Memory B cell (primary cell): ENCODE measurements at regions not wholly inside any gene's neighbourhood (a gene's known extent, or its start where the extent isn't known, plus 50 kb on each side); places are given as distances from the start of the nearest gene placed in this dataset.
A peak's percentile ranks its signal among the peaks of the same experiment; 100 is the strongest.

Experiments used
- ATAC-seq: fragments of 150-1000 bp; cut with Tn5 transposase; 2 replicates; pipeline ENCODE4 v1.10.0; 2021; ENCODE audit warnings: low read depth, mild to moderate bottlenecking, moderate library complexity
- DNase-seq, 2 donors: peaks; one replicate each; pipeline ENCODE4 v3.0.0; 2022; ENCODE audit warnings: low spot score in 2 of 2
- H3K27ac Mint-ChIP-seq: one replicate; pipeline ENCODE4 v1.8.0; 2022; ENCODE audit warnings: mild to moderate bottlenecking, moderate library complexity, mixed read lengths
- H3K27me3 Mint-ChIP-seq: one replicate; pipeline ENCODE4 v1.8.0; 2022; ENCODE audit warnings: mixed read lengths
- H3K36me3 Mint-ChIP-seq: one replicate; pipeline ENCODE4 v1.8.0; 2022; ENCODE audit warnings: mild to moderate bottlenecking, mixed read lengths
- H3K4me1 Mint-ChIP-seq: one replicate; pipeline ENCODE4 v1.8.0; 2022; ENCODE audit warnings: mixed read lengths
- H3K4me3 Mint-ChIP-seq: one replicate; pipeline ENCODE4 v1.8.0; 2022; ENCODE audit warnings: mild to moderate bottlenecking, moderate library complexity, mixed read lengths
- H3K9me3 Mint-ChIP-seq: one replicate; pipeline ENCODE4 v1.8.0; 2022; ENCODE audit warnings: mixed read lengths

- Mint-ChIP-seq H3K27me3 (no peaks in the 10 kb centered on the region), H3K27ac (no peak overlapping the region), H3K4me1 (no peaks in the 10 kb centered on the region), H3K4me3 (no peak overlapping the region), H3K36me3 (no peaks in the 10 kb centered on the region), H3K9me3 (no peaks in the 10 kb centered on the region)
- ATAC-seq (no peak), DNase-seq (no peak)
Measured at GRCh38 chr18:54702686-54703085, 111.6 kb downstream of the DYNAP start.

GRCh38 chr18:54710074-54710899 lies 118.0 kb upstream of the RAB27B start:
- Mint-ChIP-seq H3K4me3 (no peak overlapping the region), H3K27me3 (peaks cover 2% of the 10 kb centered on the region), H3K4me1 (no peaks in the 10 kb centered on the region), H3K9me3 (peaks cover 1% of the 10 kb centered on the region), H3K27ac (no peak overlapping the region), H3K36me3 (no peaks in the 10 kb centered on the region)
- no peak for ATAC-seq
- DNase-seq: no peak

DNA sequence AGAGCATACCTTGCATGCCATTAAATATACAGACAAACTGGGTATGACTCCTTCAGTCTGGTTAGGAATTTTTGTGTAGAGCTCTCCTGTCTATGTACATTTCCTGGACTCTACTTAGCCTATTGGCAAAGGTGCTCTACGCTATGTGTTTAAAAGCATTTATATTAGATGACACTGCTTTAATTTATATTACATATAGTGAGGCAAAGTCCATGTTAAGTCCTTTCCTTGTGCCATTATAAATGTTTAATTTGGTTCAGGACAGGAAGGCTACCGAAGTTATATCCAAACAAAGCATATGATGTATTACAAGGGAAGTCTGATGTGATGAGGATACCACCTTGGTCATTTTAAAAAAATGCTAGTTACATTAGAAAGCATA lies 117.4 kb upstream of the RAB27B start:
- H3K27me3 Mint-ChIP-seq: peaks cover 6% of the 10 kb centered on the region
- no peak for DNase-seq
- peaks cover 1% of the 10 kb centered on the region for H3K9me3 Mint-ChIP-seq
- H3K27ac Mint-ChIP-seq: no peak overlapping the region
- no peak overlapping the region for H3K4me3 Mint-ChIP-seq
- no peaks in the 10 kb centered on the region for H3K36me3 Mint-ChIP-seq
- no peak for ATAC-seq
- no peaks in the 10 kb centered on the region for H3K4me1 Mint-ChIP-seq

GRCh38 chr18:54712306-54712705 lies 116.0 kb upstream of the RAB27B start:
- no peak for ATAC-seq

DNA sequence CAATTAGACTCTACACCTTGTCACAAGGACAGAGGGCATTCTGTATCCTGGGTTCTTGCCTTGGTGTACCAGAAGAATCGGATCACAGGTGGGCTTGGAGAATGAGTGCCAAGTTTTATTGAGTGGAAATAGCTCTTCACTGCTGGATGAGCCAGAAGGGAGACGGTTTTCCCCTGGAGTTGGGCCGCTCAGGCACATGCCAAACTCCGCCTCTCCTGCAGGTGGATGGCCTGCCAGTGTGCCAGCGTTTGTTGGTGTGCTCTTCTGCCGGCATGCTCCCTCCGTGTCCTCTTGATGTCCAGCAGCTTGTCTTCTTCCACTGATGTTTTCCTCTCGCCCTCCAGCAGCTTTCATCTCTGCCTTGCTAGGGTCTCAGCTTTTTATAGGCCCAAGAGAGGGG lies 115.5 kb upstream of the RAB27B start:
- H3K27ac Mint-ChIP-seq: no peak overlapping the region
- peaks cover 3% of the 10 kb centered on the region for H3K4me1 Mint-ChIP-seq
- DNase-seq (no peak), ATAC-seq (no peak)
- H3K9me3 Mint-ChIP-seq: peaks cover 1% of the 10 kb centered on the region
- H3K36me3 Mint-ChIP-seq: no peaks in the 10 kb centered on the region
- H3K27me3 Mint-ChIP-seq: peaks cover 7% of the 10 kb centered on the region
- H3K4me3 Mint-ChIP-seq: no peak overlapping the region

More at GRCh38 chr18:54712306-54712705, 116.0 kb upstream of the RAB27B start:
- no peak overlapping the region for H3K27ac Mint-ChIP-seq
- H3K27me3 Mint-ChIP-seq: peaks cover 7% of the 10 kb centered on the region
- no peak overlapping the region for H3K4me3 Mint-ChIP-seq
- H3K36me3 Mint-ChIP-seq: no peaks in the 10 kb centered on the region
- peaks cover 1% of the 10 kb centered on the region for H3K9me3 Mint-ChIP-seq
- H3K4me1 Mint-ChIP-seq: no peaks in the 10 kb centered on the region
- DNase-seq: no peak

GRCh38 chr18:54713386-54713785 lies 114.9 kb upstream of the RAB27B start:
- Mint-ChIP-seq H3K27ac (no peak overlapping the region), H3K4me3 (no peak overlapping the region), H3K27me3 (peaks cover 7% of the 10 kb centered on the region), H3K4me1 (peaks cover 7% of the 10 kb centered on the region), H3K9me3 (no peaks in the 10 kb centered on the region), H3K36me3 (no peaks in the 10 kb centered on the region)
- DNase-seq: no peak
- no peak for ATAC-seq

DNA sequence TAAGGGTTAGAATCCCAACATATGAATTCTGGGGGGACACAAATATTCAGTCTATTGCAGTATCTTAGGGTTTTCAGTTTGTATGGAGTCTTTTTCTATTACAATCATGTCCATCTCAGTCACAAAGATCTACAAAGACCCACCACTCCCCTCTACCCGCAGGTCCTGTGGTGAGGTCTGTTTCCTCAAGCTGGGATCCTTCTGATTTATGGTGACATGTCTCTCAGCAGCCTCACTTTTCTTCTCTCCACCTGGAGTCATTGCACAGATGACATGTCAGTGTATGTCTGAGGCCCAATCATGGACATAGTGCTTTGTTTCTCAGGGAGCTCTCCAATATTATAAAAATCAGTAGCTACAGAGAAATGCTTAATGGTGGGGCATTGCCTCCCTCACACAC lies 113.4 kb upstream of the RAB27B start:
- no peaks in the 10 kb centered on the region for H3K9me3 Mint-ChIP-seq
- H3K27me3 Mint-ChIP-seq: peaks cover 7% of the 10 kb centered on the region
- no peak overlapping the region for H3K27ac Mint-ChIP-seq
- no peaks in the 10 kb centered on the region for H3K36me3 Mint-ChIP-seq
- H3K4me1 Mint-ChIP-seq: peaks cover 7% of the 10 kb centered on the region
- DNase-seq: no peak
- no peak overlapping the region for H3K4me3 Mint-ChIP-seq
- ATAC-seq: no peak

DNA sequence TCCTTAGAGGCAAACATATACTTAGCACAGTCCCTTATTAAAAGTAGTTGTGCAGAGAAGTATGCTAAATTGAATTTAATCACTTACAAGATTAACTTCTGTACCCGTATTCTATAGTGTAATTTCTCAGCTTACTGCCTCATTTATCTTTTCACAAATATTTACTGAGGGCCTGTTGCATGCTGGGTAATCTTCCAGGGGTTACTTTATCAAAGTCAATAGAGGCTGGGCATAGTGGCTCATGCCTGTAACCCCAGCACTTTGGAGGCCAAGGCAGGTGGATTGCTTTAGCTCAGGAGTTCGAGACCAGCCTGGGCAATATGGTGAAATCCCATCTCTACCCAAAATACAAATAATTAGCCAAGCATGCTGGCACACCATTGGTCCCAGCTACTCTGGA lies 111.7 kb upstream of the RAB27B start:
- DNase-seq (no peak), ATAC-seq (no peak)
- Mint-ChIP-seq H3K36me3 (no peaks in the 10 kb centered on the region), H3K4me1 (peaks cover 7% of the 10 kb centered on the region), H3K4me3 (no peak overlapping the region), H3K9me3 (no peaks in the 10 kb centered on the region), H3K27me3 (peaks cover 7% of the 10 kb centered on the region), H3K27ac (no peak overlapping the region)

DNA sequence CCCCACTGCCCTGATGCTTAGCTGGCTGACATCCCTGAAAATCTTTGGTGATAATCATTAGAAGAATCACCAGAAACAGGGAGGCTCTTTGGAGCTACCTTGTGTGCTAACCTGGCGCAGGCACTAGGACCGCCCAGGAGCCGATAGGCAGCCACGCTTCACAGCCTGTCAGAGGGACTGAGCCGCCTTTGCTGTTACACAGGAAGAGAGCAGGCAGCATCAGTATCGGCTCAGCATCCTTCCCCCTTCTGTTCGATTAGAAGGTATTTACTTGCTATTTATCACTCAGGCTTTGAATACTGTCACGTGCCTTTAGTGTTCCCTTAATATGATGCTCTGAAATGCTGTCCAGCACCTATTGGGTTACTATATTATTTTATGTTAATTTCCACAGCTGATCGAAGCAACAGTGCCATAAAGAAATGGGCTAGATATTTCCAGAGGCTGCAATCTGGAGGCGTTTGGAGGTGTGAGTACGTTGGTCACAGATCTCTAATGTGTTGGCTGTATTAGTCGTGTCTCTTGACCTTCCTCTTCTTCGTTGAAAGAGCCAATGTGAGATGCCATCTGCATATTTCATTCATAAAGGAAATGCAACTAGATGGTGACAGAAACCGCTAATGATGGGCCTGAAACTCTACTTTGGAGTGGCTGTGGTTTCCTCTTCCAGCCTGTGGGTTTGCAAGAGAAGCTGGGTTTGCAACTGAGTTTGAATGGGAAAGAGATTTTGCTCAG lies 110.4 kb upstream of the RAB27B start:
- ATAC-seq (peak; percentile 95), DNase-seq (peak; percentile 15 to 17)
- no peaks in the 10 kb centered on the region for H3K9me3 Mint-ChIP-seq
- peaks cover 5% of the 10 kb centered on the region for H3K27me3 Mint-ChIP-seq
- H3K36me3 Mint-ChIP-seq: no peaks in the 10 kb centered on the region
- peaks cover 7% of the 10 kb centered on the region for H3K4me1 Mint-ChIP-seq
- H3K27ac Mint-ChIP-seq: no peak overlapping the region
- peak overlapping the region; percentile 39 for H3K4me3 Mint-ChIP-seq

DNA sequence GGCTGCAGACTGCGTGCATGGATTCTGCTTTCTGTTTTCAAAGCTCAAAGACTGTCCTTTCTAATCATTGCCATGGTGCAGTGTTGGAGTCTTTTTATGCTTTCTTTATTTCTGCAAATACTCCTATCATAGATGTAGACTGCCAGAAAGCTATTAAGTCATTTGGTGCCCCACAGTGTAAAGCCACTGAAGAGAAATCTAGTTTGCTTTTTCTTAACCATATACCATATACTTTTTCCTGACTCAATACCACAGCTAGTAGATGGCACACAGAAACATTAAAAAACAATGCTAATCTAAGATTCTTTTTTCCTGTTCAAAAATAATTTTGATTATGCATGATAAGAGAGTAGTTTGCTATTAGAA lies 109.9 kb upstream of the RAB27B start:
- Mint-ChIP-seq H3K27ac (no peak overlapping the region), H3K36me3 (no peaks in the 10 kb centered on the region), H3K4me1 (peaks cover 7% of the 10 kb centered on the region), H3K4me3 (no peak overlapping the region), H3K9me3 (no peaks in the 10 kb centered on the region), H3K27me3 (peaks cover 5% of the 10 kb centered on the region)
- ATAC-seq: no peak
- DNase-seq: no peak

DNA sequence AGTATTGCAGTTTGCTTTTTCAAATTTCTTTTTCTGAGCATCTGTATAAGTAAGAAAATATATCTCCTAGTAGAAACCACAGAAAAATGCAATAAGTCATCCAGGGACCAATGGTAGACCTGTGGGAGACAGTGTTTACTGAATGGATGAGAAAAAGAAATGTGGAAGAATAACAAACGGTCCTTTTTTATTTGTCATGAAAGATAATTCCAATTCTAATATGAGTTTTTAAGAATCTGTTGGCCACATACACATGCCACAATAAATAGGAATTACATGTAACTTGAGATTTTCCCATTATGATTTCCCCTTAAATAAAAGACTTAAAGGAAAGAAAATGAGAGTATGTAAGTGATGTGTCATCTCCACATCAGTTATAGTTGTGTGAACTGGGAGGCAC lies 107.7 kb upstream of the RAB27B start:
- Mint-ChIP-seq H3K27me3 (peaks cover 3% of the 10 kb centered on the region), H3K36me3 (no peaks in the 10 kb centered on the region), H3K4me1 (peaks cover 7% of the 10 kb centered on the region), H3K9me3 (no peaks in the 10 kb centered on the region), H3K4me3 (no peak overlapping the region), H3K27ac (no peak overlapping the region)
- DNase-seq (no peak), ATAC-seq (no peak)

DNA sequence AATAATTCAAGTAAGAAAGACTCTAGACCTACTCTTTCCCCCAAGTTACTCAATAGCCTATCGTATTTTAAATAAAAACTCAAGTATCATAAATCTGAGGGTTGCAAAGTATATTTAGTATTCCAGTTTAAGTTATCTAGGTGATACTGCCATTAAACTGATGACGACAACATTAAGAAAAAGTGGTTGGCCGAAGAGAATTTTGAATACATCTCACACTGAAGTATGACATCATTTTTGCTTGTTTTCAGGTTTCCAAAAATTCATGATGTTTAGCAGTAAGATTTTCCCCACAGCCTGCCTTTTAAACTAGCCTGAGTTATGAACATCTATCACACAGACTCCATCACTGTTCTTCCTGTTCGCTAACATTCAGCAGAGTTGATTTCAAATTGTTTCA lies 102.1 kb upstream of the RAB27B start:
- Mint-ChIP-seq H3K27me3 (no peaks in the 10 kb centered on the region), H3K9me3 (no peaks in the 10 kb centered on the region), H3K4me3 (no peak overlapping the region), H3K36me3 (no peaks in the 10 kb centered on the region), H3K27ac (no peak overlapping the region), H3K4me1 (no peaks in the 10 kb centered on the region)
- DNase-seq (no peak), ATAC-seq (no peak)

DNA sequence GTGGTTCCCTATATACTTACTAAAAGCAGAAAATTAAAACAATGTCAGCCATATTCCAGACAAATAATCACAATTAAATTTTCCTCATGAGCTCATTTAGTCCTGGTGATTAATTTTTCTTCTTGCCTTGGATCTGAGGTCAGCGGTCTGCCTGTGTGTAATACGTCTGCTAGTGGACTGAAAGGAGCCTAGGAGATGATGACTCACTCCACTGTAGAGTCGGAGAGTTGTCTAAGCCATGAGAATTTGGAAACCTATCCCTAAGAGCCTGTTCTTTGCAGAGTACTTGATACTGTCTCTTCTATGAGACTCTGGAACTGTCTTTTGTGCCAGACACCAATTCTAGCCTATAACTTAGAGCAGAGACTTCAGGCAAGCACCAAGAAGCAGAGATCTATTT lies 94.2 kb upstream of the RAB27B start:
- H3K4me1 Mint-ChIP-seq: no peaks in the 10 kb centered on the region
- DNase-seq: no peak
- no peak overlapping the region for H3K4me3 Mint-ChIP-seq
- ATAC-seq: no peak
- peaks cover 2% of the 10 kb centered on the region for H3K9me3 Mint-ChIP-seq
- H3K27me3 Mint-ChIP-seq: peaks cover 2% of the 10 kb centered on the region
- H3K27ac Mint-ChIP-seq: no peak overlapping the region
- H3K36me3 Mint-ChIP-seq: no peaks in the 10 kb centered on the region

DNA sequence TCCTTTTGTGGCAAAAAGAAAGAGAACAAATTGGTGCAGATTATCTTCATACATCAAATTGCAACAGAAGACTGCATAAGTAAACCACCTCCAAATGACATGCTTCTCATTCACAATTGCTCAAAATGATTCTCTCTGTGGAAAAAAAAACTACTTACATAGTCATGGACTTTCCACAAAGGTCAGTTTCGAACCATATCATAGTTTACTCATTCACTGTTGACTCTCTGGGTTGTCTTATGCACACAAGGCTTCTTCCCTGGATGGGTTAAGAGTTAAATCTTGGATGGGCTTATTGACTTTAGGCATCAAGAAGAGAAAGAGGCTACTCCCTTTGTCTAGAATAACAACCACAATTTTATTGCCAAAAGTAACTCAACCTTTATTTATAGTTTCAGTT lies 91.3 kb upstream of the RAB27B start:
- H3K36me3 Mint-ChIP-seq: no peaks in the 10 kb centered on the region
- peaks cover 2% of the 10 kb centered on the region for H3K9me3 Mint-ChIP-seq
- DNase-seq (no peak), ATAC-seq (no peak)
- H3K27me3 Mint-ChIP-seq: peaks cover 2% of the 10 kb centered on the region
- no peaks in the 10 kb centered on the region for H3K4me1 Mint-ChIP-seq
- no peak overlapping the region for H3K4me3 Mint-ChIP-seq
- no peak overlapping the region for H3K27ac Mint-ChIP-seq

- H3K4me3 Mint-ChIP-seq: no peak overlapping the region
- ATAC-seq (no peak), DNase-seq (no peak)
- H3K27me3 Mint-ChIP-seq: peaks cover 2% of the 10 kb centered on the region
- H3K4me1 Mint-ChIP-seq: no peaks in the 10 kb centered on the region
- H3K27ac Mint-ChIP-seq: no peak overlapping the region
- no peaks in the 10 kb centered on the region for H3K36me3 Mint-ChIP-seq
- H3K9me3 Mint-ChIP-seq: peaks cover 2% of the 10 kb centered on the region
Measured at GRCh38 chr18:54737986-54738385, 90.3 kb upstream of the RAB27B start.
